Neural crest cell (in vitro differentiated cells): ENCODE measurements at regions not wholly inside any gene's neighbourhood (a gene's known extent, or its start where the extent isn't known, plus 50 kb on each side); places are given as distances from the start of the nearest gene placed in this dataset.

ENCODE experiments used
- DNase-seq: peaks from one replicate; pipeline ENCODE4 v3.0.0; 2021; ENCODE audit warnings: low read depth, mixed read lengths, low spot score
- H3K27ac Mint-ChIP-seq: one replicate; pipeline ENCODE4 v1.8.0; 2021; ENCODE audit warnings: mild to moderate bottlenecking, mixed read lengths; ENCODE audit not compliant: unreplicated experiment
- H3K27me3 Mint-ChIP-seq: 2 replicates; pipeline ENCODE4 v1.8.0; 2021; ENCODE audit warnings: low read depth, mild to moderate bottlenecking, mixed read lengths
- H3K36me3 Mint-ChIP-seq: 2 replicates; pipeline ENCODE4 v1.8.0; 2021; ENCODE audit warnings: low read depth, mild to moderate bottlenecking, mixed read lengths
- H3K4me1 Mint-ChIP-seq: 2 replicates; pipeline ENCODE4 v1.8.0; 2021; ENCODE audit warnings: mixed read lengths
- H3K4me3 Mint-ChIP-seq: one replicate; pipeline ENCODE4 v1.8.0; 2021; ENCODE audit warnings: mild to moderate bottlenecking, mixed read lengths
- H3K9me3 Mint-ChIP-seq: 2 replicates; pipeline ENCODE4 v1.8.0; 2021; ENCODE audit warnings: mixed read lengths
- TF ChIP-seq, protein P1 (sequence below): fragments of 200-600 bp; sonication (generic); conservative IDR thresholded peaks from 2 replicates; pipeline ENCODE4 v1.5.0; 2021; ENCODE audit warnings: antibody characterized with exemption, mild to moderate bottlenecking

DNA sequence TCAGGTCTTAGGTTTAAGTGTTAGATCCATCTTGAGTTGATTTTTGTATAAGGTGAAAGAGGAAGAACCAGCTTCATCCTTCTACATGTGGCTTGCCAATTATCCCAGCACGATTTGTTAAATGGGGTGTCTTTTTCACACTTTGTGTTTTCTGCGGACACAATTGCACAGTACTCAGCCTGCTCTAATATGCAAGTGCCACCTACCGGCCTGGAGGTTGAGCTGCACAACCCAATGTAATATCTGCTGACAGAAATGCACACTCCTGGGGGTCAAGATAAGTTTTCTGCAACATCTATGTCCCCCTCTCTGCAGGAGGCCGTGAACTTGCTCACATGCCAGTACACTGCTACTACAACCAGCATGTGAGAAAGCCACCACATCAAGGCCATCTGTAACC is 791.9 kb upstream of the ROBO1 start:
- Mint-ChIP-seq H3K27me3 (no peaks in the 10 kb centered on the region), H3K27ac (no peak overlapping the region), H3K36me3 (no peaks in the 10 kb centered on the region), H3K9me3 (no peaks in the 10 kb centered on the region), H3K4me1 (no peaks in the 10 kb centered on the region), H3K4me3 (no peak overlapping the region)
- TF ChIP-seq, protein P1, sequence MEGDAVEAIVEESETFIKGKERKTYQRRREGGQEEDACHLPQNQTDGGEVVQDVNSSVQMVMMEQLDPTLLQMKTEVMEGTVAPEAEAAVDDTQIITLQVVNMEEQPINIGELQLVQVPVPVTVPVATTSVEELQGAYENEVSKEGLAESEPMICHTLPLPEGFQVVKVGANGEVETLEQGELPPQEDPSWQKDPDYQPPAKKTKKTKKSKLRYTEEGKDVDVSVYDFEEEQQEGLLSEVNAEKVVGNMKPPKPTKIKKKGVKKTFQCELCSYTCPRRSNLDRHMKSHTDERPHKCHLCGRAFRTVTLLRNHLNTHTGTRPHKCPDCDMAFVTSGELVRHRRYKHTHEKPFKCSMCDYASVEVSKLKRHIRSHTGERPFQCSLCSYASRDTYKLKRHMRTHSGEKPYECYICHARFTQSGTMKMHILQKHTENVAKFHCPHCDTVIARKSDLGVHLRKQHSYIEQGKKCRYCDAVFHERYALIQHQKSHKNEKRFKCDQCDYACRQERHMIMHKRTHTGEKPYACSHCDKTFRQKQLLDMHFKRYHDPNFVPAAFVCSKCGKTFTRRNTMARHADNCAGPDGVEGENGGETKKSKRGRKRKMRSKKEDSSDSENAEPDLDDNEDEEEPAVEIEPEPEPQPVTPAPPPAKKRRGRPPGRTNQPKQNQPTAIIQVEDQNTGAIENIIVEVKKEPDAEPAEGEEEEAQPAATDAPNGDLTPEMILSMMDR, result no peak
- no peak for DNase-seq

DNA sequence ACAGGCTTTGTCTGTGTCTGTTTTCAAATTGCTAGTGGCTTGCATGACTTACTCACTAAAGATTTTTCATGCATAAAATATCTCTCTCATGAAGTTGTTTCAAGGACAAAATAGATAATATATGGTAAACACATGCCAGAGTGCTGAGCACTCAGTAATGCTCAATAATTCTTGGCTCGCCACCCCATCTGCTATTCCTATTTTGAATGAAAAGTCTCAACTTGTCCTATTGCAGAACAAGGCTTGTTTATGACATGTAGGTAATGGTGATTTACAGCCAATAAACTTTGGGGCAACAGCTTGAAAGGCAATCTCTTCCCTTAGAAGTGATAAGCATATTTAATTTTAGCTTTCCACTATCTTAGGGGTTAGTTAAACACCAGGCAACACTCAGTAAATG is 789.0 kb upstream of the ROBO1 start:
- TF ChIP-seq, protein P1, result no peak
- no peak for DNase-seq
- H3K9me3 Mint-ChIP-seq, result no peaks in the 10 kb centered on the region
- H3K4me3 Mint-ChIP-seq, result no peak overlapping the region
- H3K4me1 Mint-ChIP-seq, result no peaks in the 10 kb centered on the region
- H3K27me3 Mint-ChIP-seq, result no peaks in the 10 kb centered on the region
- H3K27ac Mint-ChIP-seq, result no peak overlapping the region
- H3K36me3 Mint-ChIP-seq, result no peaks in the 10 kb centered on the region

DNA sequence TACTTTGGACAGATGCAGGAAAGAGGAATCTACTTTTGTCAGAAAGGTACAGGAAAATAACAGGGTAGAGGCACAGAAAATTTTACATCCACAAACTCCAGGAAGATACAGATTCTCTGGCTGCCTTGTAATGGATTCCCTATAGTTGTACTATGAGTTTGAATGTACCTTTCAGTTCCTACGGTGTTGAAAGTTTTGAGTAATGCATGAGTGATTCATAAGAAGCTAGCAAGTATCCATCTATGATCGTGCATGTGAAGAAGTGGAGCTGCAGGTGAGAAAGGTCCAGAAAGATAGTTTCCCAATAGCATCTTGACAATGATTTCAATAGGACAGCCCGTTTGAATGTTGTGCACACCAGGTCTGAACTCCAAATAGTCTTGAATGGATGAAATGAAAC is 786.5 kb upstream of the ROBO1 start:
- no peaks in the 10 kb centered on the region for H3K27me3 Mint-ChIP-seq
- H3K36me3 Mint-ChIP-seq, result no peaks in the 10 kb centered on the region
- no peaks in the 10 kb centered on the region for H3K4me1 Mint-ChIP-seq
- no peak overlapping the region for H3K27ac Mint-ChIP-seq
- TF ChIP-seq, protein P1, result no peak
- H3K4me3 Mint-ChIP-seq, result no peak overlapping the region
- H3K9me3 Mint-ChIP-seq, result no peaks in the 10 kb centered on the region
- DNase-seq, result no peak

DNA sequence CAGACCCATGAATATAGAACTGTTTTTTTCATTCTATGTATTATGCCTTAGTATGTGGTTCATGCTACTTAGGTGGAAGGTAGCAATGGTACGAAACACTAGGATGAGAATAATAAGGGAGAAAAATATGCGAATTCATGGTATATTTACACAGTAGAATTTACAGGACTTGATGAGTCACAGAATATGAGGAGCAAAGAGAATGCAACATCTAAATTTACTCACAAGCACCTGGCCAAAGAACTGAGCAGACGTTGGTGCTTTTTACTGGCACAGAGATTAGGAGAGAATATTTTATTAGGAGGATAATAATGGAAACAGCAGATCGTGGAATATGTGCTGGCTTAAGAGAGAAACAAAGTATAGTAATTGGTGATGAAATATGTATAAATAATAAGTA is 785.4 kb upstream of the ROBO1 start:
- DNase-seq, result no peak
- TF ChIP-seq, protein P1, result no peak
- Mint-ChIP-seq H3K4me1 (no peaks in the 10 kb centered on the region), H3K36me3 (no peaks in the 10 kb centered on the region), H3K27ac (no peak overlapping the region), H3K9me3 (no peaks in the 10 kb centered on the region), H3K4me3 (no peak overlapping the region), H3K27me3 (no peaks in the 10 kb centered on the region)

DNA sequence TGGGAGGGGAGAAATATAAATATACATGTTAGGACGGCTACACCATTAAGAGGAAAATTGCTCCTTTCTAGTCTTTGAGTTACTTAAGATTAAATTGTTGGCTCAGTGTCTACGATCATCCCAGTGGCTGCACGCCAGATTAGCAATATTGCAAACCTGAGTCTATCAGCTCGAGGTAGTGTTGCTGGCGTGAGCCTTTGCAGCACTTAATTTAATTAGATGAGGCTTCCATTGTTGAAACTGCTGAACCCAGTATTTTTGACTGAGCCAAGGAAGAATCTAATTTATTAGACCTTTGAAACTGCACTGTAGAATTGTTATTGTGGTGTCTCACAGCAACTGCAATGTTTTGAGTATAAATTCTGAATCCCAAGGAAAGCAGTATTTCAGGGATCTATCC is 782.4 kb upstream of the ROBO1 start:
- Mint-ChIP-seq H3K27ac (no peak overlapping the region), H3K4me3 (no peak overlapping the region), H3K9me3 (no peaks in the 10 kb centered on the region), H3K27me3 (no peaks in the 10 kb centered on the region), H3K4me1 (no peaks in the 10 kb centered on the region), H3K36me3 (no peaks in the 10 kb centered on the region)
- no peak for DNase-seq
- TF ChIP-seq, protein P1, result no peak

DNA sequence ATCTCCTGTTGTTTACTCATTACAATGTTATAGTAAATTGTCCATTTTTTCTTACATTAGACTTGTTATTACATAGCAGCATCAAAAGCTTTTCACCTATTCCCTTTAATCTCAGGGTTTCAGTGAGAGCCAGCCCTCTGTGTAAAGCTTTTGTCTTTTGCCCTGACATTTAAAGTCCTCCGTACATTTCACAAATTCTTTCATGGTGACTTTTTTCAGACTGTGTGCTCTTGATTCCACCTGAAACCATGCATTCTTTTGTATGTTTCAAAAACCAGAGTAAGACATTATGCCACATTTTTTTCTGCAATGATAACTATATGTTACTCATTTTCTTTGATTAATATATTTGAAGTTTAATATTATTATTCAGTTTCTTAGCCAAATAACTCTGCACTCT is 781.4 kb upstream of the ROBO1 start:
- TF ChIP-seq, protein P1, result no peak
- no peak overlapping the region for H3K4me3 Mint-ChIP-seq
- H3K9me3 Mint-ChIP-seq, result no peaks in the 10 kb centered on the region
- no peaks in the 10 kb centered on the region for H3K27me3 Mint-ChIP-seq
- no peaks in the 10 kb centered on the region for H3K36me3 Mint-ChIP-seq
- no peak overlapping the region for H3K27ac Mint-ChIP-seq
- no peak for DNase-seq
- no peaks in the 10 kb centered on the region for H3K4me1 Mint-ChIP-seq
